Fibroblast of skin of scalp (primary cell): ENCODE measurements at regions not wholly inside any gene's neighbourhood (a gene's known extent, or its start where the extent isn't known, plus 50 kb on each side); places are given as distances from the start of the nearest gene placed in this dataset.
"Not testable (repeated sequence)": the region's sequence is repeated elsewhere in the genome, so short reads cannot be mapped to it uniquely, and the experiment has no call there.

ENCODE experiments used
- DNase-seq: peaks from one replicate; pipeline ENCODE4 v3.0.0-alpha.2; 2013

GRCh38 chr6:57708061-57708460, 390.6 kb downstream of the PRIM2 start:
- not testable (repeated sequence) for DNase-seq

DNA sequence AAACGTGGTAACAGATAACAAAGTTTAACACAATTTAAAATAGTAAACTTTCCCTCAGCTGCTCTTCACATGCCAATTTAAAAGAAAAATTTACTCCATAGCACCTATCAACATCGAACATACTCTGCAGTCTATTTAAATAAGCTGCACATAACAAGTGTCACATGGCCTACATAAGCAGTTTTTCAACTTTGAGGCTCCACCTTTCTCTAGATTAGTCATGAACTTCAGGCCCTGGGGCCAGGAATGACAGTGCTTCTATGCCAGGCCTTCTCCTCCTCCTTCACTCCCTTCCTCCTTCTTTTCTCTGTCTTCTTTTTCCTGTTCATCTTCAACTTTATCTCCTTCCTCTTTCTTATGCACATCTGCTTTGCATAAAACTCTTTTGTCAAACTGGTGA, 405.1 kb downstream of the PRIM2 start:
- DNase-seq, result not testable (repeated sequence)

- DNase-seq, result not testable (repeated sequence)
These were observed 406.5 kb downstream of the PRIM2 start for GRCh38 chr6:57723815-57724401.

DNA sequence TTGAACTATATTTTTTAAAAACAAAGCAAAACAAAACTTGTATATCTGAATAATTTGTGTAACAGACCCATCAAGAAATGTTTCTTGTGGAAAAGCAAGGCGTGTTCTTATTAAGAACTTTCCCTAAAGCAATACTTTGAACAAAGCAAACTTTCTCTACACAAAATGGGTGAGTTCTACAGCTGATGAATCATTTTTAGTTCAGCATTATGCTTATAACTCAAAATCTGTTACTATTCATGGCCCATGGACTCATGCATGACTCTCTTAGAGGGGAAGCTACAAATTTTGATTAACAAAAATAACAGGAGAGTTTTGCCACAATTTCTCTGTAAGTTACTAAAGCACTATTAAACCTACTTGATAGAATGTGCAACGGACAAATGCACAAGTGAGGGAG, 412.0 kb downstream of the PRIM2 start:
- DNase-seq, result not testable (repeated sequence)

- DNase-seq, result not testable (repeated sequence)
These were observed 413.3 kb downstream of the PRIM2 start for GRCh38 chr6:57730726-57731125.

- DNase-seq, result not testable (repeated sequence)
These were observed 430.3 kb downstream of the PRIM2 start for GRCh38 chr6:57747716-57748115.

DNA sequence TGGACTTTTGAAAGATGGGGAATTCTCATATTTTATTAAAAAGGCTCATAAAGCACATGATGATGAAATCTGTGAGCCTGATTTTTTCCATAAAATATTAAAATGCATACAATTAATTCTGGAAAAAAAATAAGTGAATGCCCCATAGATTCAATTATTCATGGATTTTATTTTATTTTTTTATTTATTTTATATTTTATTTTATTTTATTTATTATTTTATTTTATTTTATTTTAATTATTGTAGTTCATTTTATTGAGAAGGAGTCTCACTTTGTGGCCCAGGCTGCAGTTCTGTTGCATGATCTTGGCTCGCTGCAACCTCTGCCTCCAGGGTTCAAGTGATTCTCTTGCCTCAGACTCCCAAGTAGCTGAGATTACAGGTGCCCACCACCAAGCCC, 442.4 kb downstream of the PRIM2 start:
- DNase-seq, result not testable (repeated sequence)

DNA sequence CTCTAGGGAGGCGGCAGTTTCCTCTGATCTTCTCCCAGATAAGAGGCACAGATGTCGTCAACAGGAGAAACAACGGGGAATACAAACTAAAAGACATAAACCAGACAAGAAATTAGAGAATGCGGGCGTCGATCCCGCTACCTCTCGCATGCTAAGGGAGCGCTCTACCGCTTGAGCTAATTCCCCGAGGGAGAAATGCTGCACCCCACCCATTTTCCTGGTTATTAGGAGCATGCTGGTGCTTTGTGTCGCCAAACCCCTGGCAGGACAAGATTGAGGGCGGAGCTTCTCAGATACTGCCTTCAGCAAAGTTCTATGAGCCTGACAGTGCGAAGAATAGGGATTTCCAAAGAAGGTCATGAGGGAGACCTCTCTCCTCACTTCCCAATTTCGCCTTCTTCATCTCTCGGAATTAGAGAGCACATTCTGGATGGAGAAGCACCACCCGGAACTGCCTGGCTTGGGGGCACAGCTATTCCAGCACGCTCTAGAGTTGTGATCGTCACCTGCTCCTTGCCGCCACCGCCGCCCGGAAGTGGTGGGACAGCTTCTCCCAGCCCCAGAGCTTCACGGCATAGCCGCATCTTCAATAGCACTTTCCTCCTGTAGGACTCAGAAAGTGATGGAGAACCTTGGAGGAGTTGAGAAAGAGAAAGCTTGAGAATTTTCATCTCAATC, 475.4 kb downstream of the PRIM2 start:
- DNase-seq, result not testable (repeated sequence)

DNA sequence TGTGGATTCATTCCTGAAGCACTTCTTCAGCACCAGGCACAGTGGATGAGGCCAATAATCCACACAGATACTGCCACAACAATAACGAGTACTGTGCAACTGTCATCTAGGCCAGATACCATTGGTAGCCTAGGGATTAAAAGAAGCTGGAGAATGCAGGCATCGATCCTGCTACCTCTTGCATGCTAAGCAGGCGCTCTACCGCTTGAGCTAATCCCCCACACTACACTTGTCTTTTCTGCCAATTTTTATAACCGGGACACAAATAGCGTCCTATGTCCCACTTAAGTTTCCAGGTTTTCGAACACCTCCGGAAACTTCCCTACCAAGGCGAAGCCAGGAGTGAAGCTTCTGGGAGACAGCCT, 475.9 kb downstream of the PRIM2 start:
- not testable (repeated sequence) for DNase-seq

DNA sequence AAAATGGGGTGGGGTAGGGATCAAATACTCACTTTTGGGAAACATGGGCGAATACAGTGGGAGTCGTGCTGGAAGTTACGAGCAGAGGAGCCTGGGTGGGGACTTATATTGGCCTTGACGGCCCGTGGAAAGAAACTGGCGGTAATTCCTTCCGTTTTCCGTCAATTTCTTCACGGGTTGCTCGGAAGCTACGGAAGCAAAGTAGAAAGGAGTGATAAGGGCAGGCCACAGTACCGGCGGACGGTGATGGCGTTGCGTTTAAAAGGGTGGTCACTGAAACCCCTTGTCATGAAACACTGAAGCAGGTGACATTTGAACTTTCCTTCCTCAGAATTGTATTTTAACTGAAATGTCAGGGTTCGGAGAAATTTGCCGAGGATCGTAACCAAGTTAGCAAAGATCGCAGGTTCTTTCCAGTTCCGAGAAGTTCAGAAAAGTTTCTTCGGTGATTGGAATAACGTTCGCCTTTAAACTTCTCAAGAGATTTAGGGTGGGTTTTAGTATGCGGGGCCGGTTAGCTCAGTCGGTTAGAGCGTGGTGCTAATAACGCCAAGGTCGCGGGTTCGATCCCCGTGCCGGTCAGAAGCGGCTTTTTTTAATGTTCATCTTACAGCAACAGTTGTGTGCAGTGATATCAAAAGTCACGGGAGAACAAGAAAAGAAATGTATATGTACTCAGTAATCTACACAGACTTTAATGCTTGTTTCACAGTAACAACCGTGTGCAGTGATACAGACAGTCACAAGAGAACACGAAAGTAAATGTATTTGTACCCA, 482.5 kb downstream of the PRIM2 start:
- DNase-seq, result peak; percentile 59

DNA sequence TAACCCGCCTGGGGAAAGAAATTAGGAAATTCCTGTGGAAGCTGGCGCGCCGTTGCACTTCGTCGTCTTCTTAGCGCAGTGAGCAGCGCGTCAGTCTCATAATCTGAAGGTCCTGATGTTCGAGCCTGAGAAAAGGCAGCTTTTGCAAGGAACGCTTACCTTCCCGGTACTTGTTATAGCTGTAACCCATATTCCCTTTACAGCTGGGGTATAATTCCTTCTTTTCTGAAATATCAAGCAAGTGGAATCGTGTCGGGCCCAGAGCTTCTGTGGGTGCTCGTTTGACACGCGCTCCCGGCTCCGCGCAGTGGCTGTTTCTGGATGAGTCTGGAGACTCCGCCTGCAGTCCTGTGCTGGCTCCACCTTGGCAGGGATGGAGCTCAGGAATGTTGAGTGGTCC, 491.2 kb downstream of the PRIM2 start:
- DNase-seq, result peak; percentile 9

DNA sequence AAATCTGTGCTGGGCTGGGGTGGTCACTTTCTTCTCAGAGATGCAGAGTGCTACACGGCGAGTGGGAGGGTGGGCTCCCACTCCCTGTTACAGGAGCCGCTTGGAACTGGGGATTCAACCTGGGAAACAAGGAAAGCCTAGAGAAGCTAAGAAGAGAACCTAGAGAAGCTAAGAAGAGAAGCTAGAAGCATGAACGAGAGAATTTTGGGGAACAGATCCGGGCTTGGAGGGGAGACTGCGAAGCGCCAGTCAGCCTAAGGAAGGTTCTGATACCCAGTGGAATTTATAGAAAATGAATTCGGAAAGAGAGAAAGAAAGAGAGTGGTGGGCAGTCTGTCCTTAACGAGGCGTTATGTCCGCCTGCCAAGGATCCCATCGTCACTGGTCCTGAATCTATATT, 492.0 kb downstream of the PRIM2 start:
- DNase-seq, result not testable (repeated sequence)

- not testable (repeated sequence) for DNase-seq
These were observed 496.0 kb downstream of the PRIM2 start for GRCh38 chr6:57813271-57814075.

DNA sequence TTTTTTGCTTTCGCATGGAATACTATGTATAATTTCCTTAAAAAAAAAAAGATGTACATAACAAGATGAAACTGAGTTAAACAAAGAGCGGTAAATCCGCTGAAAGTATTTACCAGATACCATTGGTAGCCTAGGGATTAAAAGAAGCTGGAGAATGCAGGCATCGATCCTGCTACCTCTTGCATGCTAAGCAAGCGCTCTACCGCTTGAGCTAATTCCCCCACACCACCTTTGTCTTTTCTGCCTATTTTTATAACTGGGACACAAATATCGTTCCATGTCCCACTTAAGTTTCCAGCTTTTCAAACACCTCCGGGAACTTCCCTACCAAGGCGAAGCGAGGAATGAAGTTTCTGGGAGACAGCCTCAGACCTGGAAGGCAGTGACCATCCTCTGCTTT, 498.4 kb downstream of the PRIM2 start:
- not testable (repeated sequence) for DNase-seq

DNA sequence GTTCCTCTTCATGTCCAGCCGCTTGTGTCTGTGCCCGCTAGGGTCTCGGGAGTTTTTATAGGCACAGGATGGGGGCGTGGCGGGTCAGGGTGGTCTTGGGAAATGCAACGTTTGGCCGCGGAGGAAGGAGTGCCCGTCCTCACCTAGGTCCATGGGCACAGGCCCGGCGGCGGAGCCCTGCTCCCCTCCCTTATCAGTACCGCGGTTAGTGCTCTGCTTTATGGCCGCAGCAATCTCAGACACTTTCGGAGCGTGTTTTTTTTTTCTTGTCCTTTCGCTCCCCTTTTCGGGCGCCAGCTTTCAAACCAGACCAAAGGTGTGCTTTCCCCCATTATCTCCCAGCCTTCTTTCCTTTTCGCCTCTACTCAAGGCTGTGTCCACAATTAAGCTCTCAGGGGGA, 503.9 kb downstream of the PRIM2 start:
- not testable (repeated sequence) for DNase-seq

DNA sequence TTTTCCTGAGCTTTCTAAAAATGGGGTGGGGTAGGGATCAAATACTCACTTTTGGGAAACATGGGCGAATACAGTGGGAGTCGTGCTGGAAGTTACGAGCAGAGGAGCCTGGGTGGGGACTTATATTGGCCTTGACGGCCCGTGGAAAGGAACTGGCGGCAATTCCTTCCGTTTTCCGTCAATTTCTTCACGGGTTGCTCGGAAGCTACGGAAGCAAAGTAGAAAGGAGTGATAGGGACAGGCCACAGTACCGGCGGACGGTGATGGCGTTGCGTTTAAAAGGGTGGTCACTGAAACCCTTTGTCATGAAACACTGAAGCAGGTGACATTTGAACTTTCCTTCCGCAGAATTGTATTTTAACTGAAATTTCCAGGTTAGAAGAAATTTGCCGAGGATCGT, 505.0 kb downstream of the PRIM2 start:
- DNase-seq, result not testable (repeated sequence)

DNA sequence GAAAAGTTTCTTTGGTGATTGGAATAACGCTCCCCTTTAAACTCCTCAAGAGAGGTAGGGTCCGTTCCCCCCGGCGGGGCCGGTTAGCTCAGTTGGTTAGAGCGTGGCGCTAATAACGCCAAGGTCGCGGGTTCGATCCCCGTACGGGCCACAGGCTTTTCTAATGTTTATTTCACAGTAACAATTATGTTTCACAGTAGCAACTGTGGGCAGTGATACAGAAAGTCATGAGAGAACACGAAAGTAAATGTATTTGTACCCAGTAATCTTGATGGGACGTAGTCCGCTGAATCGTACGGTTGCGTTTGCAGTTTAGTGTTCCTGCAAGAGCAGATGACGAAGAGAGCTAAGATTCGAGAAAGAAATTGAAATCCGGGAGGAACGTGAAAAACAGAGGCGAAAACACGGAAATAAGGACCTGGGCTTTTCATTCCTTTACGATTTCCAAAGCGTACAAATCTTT, 505.5 kb downstream of the PRIM2 start:
- no peak for DNase-seq

DNA sequence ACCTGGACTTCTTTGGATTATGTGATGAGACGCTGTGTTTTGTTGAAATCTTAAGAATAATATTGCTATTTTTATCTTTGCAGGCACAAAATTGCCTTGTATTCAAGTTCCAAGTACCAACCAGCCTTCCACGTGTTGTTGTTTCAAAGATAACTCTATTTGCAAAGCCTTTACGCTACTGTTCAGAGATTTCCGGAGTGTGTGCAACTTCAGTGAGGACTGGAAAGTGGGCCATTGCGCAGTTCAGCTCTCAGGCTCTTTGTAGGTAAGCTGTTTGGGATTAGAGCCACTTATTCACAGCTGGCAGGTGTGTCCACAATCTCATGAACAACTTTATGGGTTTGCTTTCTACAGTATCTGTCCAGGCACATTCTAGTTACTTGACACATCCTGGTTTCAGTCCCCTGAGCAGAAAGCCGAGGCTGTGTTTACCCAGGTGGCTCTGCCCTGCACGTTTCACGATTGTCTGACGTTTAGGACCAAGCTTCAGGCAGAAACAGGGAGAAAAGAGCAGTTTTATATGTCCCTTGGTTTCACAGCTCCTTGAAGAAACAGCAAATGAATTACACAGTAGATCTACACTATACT, 520.3 kb downstream of the PRIM2 start:
- not testable (repeated sequence) for DNase-seq

DNA sequence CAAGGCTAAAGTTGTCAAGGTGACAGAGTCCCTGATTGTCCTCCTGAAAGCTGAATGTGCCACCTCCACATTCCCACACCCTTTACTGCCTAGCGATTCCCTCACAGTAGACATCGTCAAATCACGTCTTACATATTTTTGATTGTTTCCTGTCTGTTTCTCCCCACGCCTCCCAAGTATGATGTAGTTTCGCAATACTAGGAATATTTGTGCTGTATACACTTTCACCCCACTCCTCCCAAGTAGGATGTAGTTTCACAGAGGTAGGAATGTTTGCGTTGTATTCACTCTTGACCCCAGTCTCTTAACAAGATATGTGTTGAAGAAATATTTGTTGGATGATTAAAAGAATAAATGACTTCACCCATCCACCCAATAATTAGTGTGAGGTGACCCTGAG, 524.1 kb downstream of the PRIM2 start:
- DNase-seq, result not testable (repeated sequence)

GRCh38 chr6:57853745-57854407, 536.4 kb downstream of the PRIM2 start:
- DNase-seq, result peak; percentile 0

DNA sequence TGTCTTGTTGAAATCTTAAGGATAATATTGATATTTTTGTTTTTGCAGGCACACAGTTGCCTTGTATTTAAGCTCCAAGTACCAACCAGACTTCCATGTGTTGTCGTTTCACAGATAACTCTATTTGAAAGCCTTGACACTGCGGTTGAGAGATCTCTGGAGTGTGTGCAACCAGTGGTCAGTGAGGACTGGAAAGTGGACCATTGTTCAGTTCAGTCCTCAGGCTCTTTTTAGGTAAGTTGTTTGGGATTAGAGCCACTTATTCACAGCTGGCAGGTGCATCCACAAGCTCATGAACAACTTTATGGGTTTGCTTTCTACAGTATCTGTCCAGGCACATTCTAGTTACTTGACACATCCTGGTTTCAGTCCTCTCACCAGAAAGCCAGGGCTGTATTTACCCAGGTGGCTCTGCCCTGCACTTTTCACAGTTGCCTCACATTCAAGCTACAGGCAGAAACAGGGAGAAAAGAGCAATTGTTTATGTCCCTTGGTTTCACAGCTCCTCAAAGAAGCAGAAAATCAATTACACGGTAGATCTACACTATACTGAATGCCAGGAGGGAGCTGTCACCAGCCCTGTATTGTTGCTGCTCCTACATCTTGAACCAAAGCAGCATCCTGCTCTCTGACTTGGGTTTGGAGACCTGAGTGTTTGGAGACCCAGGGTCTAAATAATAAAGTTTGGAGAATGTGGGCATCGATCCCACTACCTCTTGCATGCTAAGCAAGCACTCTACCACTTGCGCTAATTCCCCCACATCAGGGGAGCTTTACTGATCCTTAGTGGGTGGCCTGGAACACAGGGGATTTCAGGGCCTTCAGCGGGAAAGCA, 543.3 kb downstream of the PRIM2 start:
- not testable (repeated sequence) for DNase-seq
